Mucosa of descending colon (tissue), 3 donors: ENCODE measurements at regions not wholly inside any gene's neighbourhood (a gene's known extent, or its start where the extent isn't known, plus 50 kb on each side); places are given as distances from the start of the nearest gene placed in this dataset.

Source experiments
- ATAC-seq: fragments of 200-7000 bp; cut with Tn5 transposase; one replicate; pipeline ENCODE4 v1.9.1; 2020; ENCODE audit warnings: mild to moderate bottlenecking, moderate library complexity
- DNase-seq, 3 donors: peaks; one replicate each; pipeline ENCODE4 v3.0.0-alpha.2; 2020
- H3K36me3 ChIP-seq: fragments of 200-600 bp; one replicate; pipeline ENCODE4 v1.8.0; 2021; ENCODE audit warnings: low read depth, mild to moderate bottlenecking
- H3K4me1 ChIP-seq: fragments of 200-600 bp; one replicate; pipeline ENCODE4 v1.8.0; 2021; ENCODE audit warnings: low read depth, mild to moderate bottlenecking
- H3K4me3 ChIP-seq: fragments of 200-600 bp; one replicate; pipeline ENCODE4 v1.8.0; 2021; ENCODE audit warnings: mild to moderate bottlenecking
- H3K9me3 ChIP-seq: fragments of 200-600 bp; one replicate; pipeline ENCODE4 v1.8.0; 2021; ENCODE audit warnings: mild to moderate bottlenecking
- CTCF ChIP-seq: fragments of 200-600 bp; IDR thresholded peaks from one replicate; pipeline ENCODE4 v1.8.0; 2022; ENCODE audit warnings: antibody characterized with exemption, mild to moderate bottlenecking
- intact Hi-C, 2 donors: fragments of 100-400 bp; cut with DNase I in 1 of 2; cut with micrococcal nuclease in 1 of 2; formaldehyde crosslinking; loops; one replicate each; pipeline versions ENCODE4 v1.11.0 to v1.11.1; 2022; cut with DNase I, micrococcal nuclease
- donor health status: DM: no; HTN: no; CAD: no; lungs with moderate emphysema.
- donor health status: DM: no; HTN: no; CAD: no.
- donor health status: DM: no; HTN: yes; CAD: no.

- peak in 1 of 3 donors; percentile 25 for DNase-seq
- no peaks in the 10 kb centered on the region for H3K4me1 ChIP-seq
- no peak for ATAC-seq
- no peaks in the 10 kb centered on the region for H3K9me3 ChIP-seq
- intact Hi-C loops: no loop called here
- H3K36me3 ChIP-seq: no peaks in the 10 kb centered on the region
- H3K4me3 ChIP-seq: no peak overlapping the region
- no peak for TF ChIP-seq CTCF
Observed at GRCh38 chr9:135228983-135229625, 141.6 kb downstream of the OLFM1 start.

DNA sequence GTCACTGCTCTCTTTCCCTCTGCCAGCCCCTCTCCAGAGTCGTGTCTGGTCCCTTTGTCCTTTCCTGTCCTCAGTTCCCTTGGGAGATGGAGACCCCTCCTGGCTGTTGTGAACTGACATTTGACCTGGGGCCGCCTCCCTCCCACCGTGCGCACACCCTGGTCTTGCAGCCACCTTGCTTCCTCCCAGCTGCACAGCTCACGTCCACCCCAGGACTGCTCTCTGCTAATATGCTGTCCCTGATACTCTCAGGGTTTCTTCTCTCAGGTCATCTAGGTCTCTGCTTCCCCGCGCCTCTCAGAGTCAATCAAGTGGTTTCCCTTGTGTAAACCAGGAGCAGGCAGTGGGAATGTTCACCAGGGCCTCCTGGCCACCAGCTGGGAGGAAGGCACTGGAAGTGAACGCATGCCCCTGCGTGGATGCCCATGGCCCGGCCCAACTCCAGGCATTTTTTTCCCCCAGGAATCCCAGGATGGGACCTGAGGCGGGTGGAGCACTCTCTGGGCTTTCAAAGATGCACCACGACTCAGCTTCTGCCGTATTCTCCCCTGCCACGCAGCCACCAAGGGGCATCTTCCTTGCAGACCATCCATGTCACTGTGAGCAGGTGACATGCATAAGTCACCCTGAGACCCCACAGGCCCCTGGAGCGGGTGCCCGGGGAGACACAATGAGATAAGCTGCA, 142.4 kb downstream of the OLFM1 start:
- Histone ChIP-seq H3K4me1 (no peaks in the 10 kb centered on the region), H3K4me3 (no peak overlapping the region), H3K36me3 (no peaks in the 10 kb centered on the region), H3K9me3 (no peaks in the 10 kb centered on the region)
- intact Hi-C loops: loop anchor here in 1 of 2 donors (10.0 kb wide), 1 partner anchor 55 kb away; no protein-coding TSS in a partner anchor
- ATAC-seq (no peak), DNase-seq (peak in 1 of 3 donors; percentile 16)
- no peak for TF ChIP-seq CTCF

DNA sequence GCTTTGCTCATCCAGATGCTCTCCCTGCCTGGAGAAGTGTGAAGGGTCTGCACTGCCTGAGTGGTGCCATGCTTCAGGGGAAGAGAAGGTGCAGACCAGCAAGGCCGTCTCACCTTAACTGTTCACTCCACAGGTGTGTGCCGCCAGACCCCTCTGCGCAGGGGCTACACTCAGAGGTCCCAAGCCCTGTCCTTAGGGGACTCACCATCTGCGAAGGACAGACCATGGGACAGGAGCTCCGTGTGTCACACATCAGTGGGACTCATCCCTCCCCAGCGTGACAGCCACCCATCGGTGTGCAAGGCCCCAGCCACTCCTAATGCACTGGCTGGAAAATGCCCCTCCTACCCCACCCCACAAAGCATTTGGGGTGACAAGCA, 142.9 kb downstream of the OLFM1 start:
- ATAC-seq (no peak), DNase-seq (peak in 1 of 3 donors; percentile 22)
- Histone ChIP-seq H3K4me1 (no peaks in the 10 kb centered on the region), H3K9me3 (no peaks in the 10 kb centered on the region), H3K36me3 (no peaks in the 10 kb centered on the region), H3K4me3 (no peak overlapping the region)
- intact Hi-C loops: loop anchor here in 1 of 2 donors (10.0 kb wide), 1 partner anchor 56 kb away; no protein-coding TSS in a partner anchor
- no peak for TF ChIP-seq CTCF

DNA sequence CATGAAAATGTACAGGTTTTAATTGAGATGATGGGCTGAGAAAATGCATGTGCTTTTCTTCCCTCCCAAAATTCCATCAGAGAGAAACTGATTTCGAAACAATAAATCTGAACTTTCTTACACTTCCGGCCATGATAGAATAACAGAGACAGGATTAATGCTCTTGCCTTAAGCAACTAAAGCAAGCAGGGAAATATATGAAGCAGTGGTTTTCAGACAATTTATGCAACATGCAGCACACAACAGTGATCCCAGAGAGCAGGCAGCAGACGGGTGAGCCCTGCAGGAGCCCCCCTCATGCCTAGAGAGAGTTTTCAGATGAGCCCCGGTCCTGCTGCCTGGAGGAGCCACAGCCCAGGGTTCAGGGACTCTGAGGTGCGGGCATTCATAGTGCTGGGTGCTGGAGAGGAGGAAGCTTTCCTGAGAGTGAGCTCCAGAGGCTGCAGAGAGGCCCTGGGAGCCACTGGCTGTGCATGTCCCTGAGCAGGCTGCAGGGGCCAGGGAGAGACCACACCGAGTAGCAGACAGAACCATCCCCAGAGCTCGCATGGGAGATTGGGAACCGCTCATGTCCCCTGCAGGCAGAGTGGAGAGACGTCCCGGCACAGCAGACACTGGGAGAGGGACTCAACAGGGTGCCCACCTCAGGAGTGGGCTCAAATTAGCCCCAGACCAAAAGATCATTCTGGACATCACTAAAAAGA, 143.5 kb downstream of the OLFM1 start:
- Histone ChIP-seq H3K36me3 (no peaks in the 10 kb centered on the region), H3K9me3 (no peaks in the 10 kb centered on the region), H3K4me1 (no peaks in the 10 kb centered on the region), H3K4me3 (no peak overlapping the region)
- DNase-seq (peak in 1 of 3 donors; percentile 17), ATAC-seq (no peak)
- intact Hi-C loops: loop anchor here in 1 of 2 donors (10.0 kb wide), 1 partner anchor 56 kb away; no protein-coding TSS in a partner anchor
- TF ChIP-seq CTCF: no peak

DNA sequence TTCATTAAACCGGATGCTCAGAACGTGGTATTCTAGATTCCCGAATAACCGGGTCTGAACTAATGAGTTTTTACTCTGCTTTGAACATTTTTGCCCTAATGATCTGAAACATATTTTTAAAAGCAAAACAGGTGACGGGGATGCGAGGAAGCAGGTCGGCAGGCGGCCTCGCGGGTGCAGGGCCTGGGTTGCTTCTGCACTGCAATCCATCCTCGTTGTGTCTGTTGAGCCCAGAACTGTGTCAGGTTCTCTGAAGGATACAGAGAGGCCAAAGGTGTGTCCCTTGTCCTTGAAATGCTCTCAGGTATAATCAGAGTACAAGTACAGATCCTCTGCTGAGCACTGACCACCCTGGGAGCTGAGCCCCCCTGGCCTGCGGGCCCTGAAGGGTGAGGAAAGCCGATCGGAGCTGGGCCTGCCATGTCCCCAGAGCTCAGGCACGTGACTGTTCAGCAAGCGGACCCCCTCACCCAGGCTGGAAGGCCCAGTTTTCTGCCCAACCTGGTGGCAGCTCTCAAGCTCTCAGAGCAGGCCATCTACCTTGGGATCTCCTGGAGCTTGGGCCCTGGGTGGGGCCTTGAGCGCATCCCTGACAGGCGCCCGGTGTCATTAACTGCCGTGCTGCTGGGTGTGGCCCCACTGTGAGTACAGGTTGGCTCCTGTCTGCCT, 151.8 kb downstream of the OLFM1 start:
- Histone ChIP-seq H3K4me3 (no peak overlapping the region), H3K4me1 (no peaks in the 10 kb centered on the region), H3K9me3 (no peaks in the 10 kb centered on the region), H3K36me3 (no peaks in the 10 kb centered on the region)
- intact Hi-C loops: loop anchor here in 1 of 2 donors (10.0 kb wide), 1 partner anchor 64 kb away; no protein-coding TSS in a partner anchor
- TF ChIP-seq CTCF: no peak
- DNase-seq (peak in 1 of 3 donors; percentile 17), ATAC-seq (no peak)
